ENCODE measurements at regions not wholly inside any gene's neighbourhood (a gene's known extent, or its start where the extent isn't known, plus 50 kb on each side); places are given as distances from the start of the nearest gene placed in this dataset.

DNA sequence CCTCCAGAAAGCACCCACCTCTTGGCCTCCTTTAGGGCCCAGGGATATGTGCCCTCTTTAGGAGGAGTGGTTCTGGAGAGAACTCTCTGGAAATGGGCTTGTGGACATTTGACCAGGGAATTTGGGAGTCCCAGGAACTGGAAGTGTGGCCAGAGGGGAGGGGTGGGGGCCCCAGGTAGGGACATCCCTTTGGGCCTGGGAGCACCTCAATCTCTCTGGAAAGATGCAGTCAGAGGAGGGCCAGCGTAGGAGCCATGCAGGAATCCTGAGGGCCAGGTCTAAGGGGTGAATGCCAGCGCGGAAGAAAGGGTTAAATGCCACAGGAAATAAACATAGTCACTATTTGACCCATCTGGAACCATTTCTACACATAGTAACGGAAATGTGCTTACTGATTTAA, 50.3 kb upstream of the ITGA11 start:
- no peak for FAIRE-seq
- TF ChIP-seq POLR2A (IDR thresholded peaks at IDR 0.05; ENCODE audit: low read depth, low read length) = no peak
- no peak for DNase-seq (ENCODE audit: insufficient read length, low spot score)

DNA sequence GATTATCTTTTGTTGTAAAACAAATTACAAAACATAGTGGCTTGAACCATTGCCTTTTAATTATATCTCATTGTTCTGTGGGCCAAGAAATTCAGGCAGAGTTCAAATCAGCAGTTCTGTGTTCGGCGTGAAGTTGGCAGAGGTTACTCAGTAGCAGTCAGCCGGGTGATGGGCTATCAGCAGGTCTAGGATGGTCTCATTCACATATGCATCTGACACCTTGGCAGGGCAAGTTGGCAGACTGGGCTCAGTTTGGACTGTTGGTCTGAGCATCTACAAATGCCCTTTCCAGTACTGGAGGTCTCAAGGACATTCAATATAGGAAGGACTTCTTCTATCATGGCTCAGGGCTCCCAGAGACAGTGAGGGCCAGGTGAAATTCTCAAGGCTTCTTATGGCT, 51.2 kb upstream of the ITGA11 start:
- DNase-seq (ENCODE audit: insufficient read length, low spot score) (no peak), FAIRE-seq (no peak)
- TF ChIP-seq POLR2A (IDR thresholded peaks at IDR 0.05; ENCODE audit: low read depth, low read length) = no peak

DNA sequence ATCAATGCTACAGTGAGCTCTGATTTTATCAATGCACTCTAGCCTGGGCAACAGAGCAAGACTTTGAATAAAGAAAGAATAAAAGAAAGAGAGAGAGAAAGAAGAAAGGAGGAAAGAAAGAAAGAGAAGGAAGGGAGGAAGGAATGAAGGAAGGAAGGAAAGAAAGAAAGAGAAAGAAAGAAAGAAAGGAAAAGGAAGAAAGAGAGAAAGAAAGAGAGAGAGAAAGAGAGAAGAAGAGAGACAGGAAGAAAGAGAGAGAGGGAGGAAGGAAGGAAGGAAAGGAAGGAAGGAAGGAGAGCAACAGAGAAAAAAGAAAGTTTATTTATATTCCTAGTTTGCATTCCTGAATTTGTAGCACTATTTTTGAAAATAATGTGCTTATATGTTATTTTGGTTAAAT, 52.3 kb upstream of the ITGA11 start:
- no peak for DNase-seq (ENCODE audit: insufficient read length, low spot score)
- no peak for TF ChIP-seq POLR2A (IDR thresholded peaks at IDR 0.05; ENCODE audit: low read depth, low read length)
- no peak for FAIRE-seq

DNA sequence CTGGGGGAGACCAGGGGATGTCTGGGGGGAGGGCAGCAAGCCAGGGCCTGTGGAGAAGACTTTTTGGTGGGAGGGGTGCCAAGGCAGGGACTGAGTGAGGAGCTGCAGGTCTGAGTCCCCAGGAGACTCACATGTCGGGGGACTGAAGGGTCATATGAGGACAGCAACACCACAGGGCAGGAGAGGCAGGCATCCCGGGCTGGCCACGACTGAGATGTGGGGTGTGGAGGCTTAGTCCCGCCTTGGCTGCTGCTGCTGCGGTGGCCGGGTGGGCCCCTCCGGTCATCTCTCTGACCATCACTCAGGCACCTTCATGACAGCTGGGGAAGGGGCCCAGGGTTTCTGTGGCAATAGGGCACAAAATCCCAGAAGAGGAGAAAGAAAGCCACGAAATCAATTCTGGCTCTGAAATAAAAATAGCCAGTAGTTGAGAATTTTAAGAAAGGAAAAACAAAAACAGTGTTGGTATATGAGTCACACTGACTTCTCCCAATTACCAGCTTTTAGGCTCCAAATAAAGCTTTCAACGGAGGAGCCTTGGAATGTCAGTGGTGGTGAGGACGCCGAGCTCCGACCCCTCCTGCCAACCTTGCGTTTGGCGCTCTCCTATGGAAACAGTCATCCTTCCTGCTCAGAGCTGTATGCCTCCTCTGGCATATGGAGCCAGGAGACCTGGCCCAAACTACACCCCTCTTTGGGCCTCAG, 52.9 kb upstream of the ITGA11 start:
- no peak for TF ChIP-seq POLR2A (IDR thresholded peaks at IDR 0.05; ENCODE audit: low read depth, low read length)
- no peak for FAIRE-seq
- DNase-seq (ENCODE audit: insufficient read length, low spot score) = peak; percentile 27

DNA sequence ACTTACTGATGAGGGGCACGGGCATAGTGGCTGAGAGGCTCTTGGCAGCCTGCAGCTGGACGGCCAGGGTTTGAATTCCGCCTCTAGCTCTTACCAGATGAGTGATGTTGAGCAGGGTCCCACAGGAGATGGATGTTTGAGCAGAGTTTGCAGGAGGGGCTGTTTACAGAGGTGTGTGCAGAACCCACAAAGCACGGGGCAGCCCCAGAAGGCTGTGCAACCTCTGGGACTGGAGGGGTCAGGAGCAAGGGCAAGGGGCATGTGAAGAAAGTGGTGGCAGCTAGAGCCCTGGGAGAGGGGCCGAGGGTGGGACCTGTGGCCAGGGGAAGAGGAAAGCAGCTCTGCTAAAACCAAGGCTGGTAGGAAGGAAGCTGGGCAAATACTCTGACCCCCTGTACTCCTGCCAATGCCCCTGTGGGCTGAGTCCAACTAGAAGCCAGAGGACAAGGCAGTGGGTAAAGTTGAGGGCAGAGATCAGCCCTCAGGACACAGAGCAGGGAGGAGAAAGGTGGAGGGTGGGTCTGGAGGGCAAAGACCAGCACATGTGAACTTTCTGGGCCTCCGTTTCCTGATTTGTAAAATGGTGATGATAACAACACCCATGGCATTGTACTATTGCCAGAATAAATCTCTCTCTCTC, 53.9 kb upstream of the ITGA11 start:
- TF ChIP-seq POLR2A (IDR thresholded peaks at IDR 0.05; ENCODE audit: low read depth, low read length) = no peak
- FAIRE-seq (no peak), DNase-seq (ENCODE audit: insufficient read length, low spot score) (no peak)

DNA sequence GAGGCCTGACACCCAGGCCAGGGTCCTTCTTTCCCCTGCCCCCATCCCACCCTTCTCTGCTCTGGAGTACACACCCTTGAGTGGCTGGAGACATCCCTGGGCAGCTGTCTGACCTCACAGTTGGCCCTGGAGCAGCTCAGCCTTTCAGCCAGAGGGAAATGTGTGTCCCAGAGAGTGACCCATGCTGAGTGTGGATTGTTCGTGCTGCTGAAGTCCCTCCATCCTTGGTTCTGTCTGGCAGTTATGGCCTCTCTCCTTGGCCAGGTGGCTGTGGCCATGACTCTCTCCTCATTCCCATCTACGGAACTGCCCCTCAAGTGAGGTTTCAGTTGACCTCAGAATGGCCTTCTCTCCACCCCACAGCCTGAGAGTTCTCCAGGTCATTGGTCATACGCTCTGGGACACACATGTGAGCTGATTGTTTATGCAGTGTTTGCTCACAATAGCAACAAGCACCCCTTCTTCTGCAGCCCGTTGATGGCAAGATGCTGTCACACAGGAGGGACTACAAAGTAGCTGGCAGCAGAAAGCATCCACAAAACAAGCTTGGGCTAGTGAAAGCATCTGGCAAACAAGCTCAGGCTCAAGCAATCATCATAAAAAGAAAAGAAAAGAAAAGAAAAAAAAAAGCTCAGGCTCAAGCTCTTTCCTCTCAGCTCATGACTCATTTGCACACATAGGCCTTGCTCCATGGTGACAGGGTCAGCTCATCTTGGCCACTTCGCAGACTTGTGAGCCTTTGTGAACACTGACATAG, 55.3 kb upstream of the ITGA11 start:
- TF ChIP-seq POLR2A (IDR thresholded peaks at IDR 0.05; ENCODE audit: low read depth, low read length) = no peak
- no peak for DNase-seq (ENCODE audit: insufficient read length, low spot score)
- FAIRE-seq = no peak

DNA sequence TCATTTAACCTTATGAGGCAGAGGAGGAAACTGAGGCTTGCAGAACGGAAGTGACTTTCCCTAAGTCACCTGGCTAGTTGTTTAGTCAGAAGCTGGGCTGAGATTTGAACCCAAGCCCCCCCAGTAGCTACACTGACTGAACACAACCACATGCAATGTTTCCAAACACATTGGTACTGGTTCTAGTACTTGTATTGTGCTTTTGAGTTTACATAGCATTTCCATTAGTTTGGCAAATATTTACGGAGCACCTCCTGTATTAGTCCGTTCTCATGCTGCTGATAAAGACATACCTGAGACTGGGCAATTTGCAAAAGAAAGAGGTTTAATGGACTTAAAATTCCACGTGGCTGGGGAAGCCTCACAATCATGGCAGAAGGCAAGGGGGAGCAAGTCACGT, 56.3 kb upstream of the ITGA11 start:
- FAIRE-seq (no peak), DNase-seq (ENCODE audit: insufficient read length, low spot score) (no peak)
- TF ChIP-seq POLR2A (IDR thresholded peaks at IDR 0.05; ENCODE audit: low read depth, low read length) = no peak

DNA sequence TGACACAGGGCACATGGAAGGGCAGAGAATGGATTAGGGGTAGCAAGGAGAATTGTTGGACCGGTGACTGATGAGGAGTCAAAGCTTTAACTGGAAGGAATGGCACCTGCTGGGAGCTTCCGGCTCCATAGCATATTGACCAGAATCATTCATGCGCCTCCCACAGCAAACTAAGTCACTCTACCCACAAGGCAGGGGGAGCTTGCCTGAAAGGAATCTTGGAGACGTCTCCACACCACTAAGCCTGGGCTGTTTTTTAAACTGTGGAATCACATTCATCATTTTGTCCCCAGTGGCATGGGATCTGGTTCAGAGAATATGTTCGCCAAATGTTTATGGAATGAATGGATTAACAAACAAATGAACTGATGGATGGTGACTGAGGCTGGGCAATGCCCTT, 57.0 kb upstream of the ITGA11 start:
- DNase-seq (ENCODE audit: insufficient read length, low spot score) = no peak
- no peak for FAIRE-seq
- no peak for TF ChIP-seq POLR2A (IDR thresholded peaks at IDR 0.05; ENCODE audit: low read depth, low read length)

DNA sequence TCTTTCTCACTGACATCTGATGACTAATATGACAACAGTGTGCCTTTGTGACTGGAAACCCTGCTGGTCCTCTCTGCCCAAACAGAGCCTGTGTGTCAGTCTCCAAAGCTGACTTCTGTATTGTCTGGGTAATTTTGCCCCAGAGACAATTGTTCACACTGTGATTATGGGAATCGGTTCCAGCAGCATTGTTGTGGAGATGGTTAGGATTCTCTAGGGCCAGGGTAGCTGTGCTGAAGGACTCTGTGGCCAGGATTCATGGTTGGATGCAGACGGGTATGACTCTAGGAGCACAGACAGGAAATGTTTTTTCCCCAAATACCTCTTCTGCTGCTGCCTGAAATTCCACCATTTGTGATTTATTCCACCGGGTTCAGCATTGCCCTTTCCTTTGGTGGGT, 57.5 kb upstream of the ITGA11 start:
- FAIRE-seq = no peak
- no peak for DNase-seq (ENCODE audit: insufficient read length, low spot score)
- no peak for TF ChIP-seq POLR2A (IDR thresholded peaks at IDR 0.05; ENCODE audit: low read depth, low read length)

DNA sequence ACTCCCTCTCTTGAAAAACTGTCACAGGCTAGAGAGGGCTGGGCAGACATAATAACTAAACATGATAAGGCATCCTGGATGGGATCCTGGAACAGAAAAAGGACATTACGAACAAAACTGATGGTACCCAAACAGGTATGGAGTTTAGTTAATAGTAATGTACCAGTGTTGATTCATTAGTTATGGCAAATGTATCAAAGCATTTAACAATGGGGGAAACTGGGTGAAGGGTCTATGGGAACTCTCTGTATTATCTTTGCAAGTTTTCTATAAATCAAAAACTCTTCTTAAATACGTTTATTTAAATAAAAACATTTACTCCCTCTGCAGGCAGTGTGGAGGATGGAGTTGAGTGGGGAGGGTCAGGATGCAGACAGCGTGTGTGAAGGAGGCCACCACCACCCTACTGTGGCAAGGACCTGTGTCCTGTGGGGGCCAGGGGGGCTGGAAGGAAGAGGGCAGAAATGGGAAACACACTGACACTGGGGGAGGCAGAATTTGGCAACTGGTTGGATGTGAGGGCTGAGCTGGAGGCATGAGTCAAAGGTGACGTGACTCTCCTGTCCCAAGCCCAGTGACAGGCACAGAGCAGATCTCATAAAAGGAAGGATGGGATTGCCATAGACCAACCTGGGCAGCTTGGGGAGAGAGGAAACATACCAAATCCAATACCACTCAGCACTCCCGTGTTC, 59.6 kb upstream of the ITGA11 start:
- no peak for TF ChIP-seq POLR2A (IDR thresholded peaks at IDR 0.05; ENCODE audit: low read depth, low read length)
- FAIRE-seq (no peak), DNase-seq (ENCODE audit: insufficient read length, low spot score) (no peak)

DNA sequence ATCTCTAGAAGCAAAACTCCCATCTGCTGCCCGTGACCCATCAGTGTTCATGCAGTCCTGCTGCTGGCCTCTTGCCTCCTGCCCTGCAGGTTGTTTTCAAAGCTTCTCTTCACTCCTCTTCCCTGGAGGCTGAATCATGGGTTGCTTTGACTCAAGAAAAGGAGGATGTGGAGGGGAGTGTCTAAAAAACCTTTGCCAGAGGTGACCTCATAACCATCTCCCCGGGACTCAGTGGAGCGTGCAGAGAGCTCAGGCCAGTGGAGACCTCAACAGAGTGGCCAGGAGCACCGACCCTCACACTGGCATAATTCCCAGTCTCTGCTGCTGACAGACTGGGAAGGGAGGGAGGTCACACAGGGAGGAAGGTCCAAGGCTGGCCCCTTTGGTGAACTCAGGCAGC, 60.9 kb upstream of the ITGA11 start:
- DNase-seq (ENCODE audit: insufficient read length, low spot score) (peak; percentile 7), FAIRE-seq (no peak)

DNA sequence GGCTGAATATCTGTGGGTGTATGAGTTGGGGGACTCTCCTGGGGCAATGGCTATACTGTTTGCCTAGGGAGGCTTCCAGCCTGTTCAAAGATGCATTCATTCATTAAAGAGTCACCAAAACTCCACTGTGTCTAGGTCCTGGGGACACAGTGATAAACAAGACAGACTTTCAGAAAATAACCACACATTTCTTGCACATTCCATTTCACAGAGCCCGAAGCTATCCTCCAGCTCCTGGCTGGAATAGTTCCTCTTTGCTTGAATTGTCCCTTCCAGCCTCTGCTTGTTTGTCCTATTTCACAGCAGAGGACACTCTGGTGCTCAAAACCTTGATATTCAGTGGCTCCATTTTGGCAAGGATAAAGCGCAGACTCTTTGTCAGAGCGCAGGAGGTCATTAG, 61.7 kb upstream of the ITGA11 start:
- TF ChIP-seq POLR2A (IDR thresholded peaks at IDR 0.05; ENCODE audit: low read depth, low read length) = no peak
- DNase-seq (ENCODE audit: insufficient read length, low spot score) (no peak), FAIRE-seq (no peak)

More for the DNA sequence above, 60.9 kb upstream of the ITGA11 start:
- TF ChIP-seq POLR2A (IDR thresholded peaks at IDR 0.05; ENCODE audit: low read depth, low read length) = no peak

DNA sequence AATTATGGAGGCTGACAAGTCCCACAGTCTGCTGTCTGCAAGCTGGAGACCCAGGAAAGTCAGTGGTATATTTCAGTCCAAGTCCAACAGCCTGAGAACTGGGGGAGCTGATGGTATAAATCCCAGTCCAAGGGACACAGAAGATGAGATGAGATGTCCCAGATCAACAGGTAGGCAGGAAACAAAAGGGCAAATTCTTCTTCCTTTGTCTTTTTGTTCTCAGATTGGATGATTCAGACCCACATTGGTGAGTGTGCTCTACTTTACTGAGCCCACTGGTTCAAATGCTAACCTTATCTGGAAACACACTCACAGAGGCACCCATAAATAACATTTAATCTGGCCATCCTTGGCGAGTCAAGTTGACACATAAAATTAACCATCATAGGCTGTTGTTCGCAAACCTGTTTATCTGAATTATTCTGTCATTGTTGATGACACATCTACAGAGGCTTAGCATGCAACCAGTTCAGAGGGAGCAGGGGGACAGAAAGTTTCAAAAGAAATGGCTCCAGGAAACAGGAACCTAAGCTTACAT, 62.7 kb upstream of the ITGA11 start:
- no peak for DNase-seq (ENCODE audit: insufficient read length, low spot score)
- TF ChIP-seq POLR2A (IDR thresholded peaks at IDR 0.05; ENCODE audit: low read depth, low read length) = no peak
- FAIRE-seq = no peak

Measured in H54 (cell line).